OCI-LY3 (cell line): ENCODE measurements at regions not wholly inside any gene's neighbourhood (a gene's known extent, or its start where the extent isn't known, plus 50 kb on each side); places are given as distances from the start of the nearest gene placed in this dataset.

Experiments
- H2AFZ ChIP-seq: fragments of 200-600, 300-600 bp; shearing (Covaris generic); 2 replicates; pipeline ENCODE4 v1.6.0; 2014; ENCODE audit warnings: antibody characterized with exemption, low read depth, low read length
- H3K27ac ChIP-seq: fragments of 200-600, 300-600 bp; sonication (generic); 2 replicates; pipeline ENCODE4 v1.5.1; 2014; ENCODE audit warnings: mild to moderate bottlenecking, low read length, moderate library complexity, mixed read lengths
- H3K27me3 ChIP-seq: fragments of 200-600, 300-600 bp; sonication (generic); 2 replicates; pipeline ENCODE4 v1.6.1; 2014; ENCODE audit warnings: low read depth, low read length, mixed read lengths
- H3K36me3 ChIP-seq: fragments of 200-600, 300-600 bp; sonication (generic); replicated peaks from 2 replicates; pipeline ENCODE3; 2014; ENCODE audit warnings: low read depth, low read length, mixed read lengths
- H3K4me1 ChIP-seq: fragments of 300-600, 200-600 bp; sonication (generic); 2 replicates; pipeline ENCODE4 v1.6.1; 2014; ENCODE audit warnings: low read length, mixed read lengths
- H3K4me2 ChIP-seq: fragments of 200-600, 300-600 bp; sonication (generic); 2 replicates; pipeline ENCODE4 v1.6.1; 2014; ENCODE audit warnings: low read length, mixed read lengths
- H3K4me3 ChIP-seq: fragments of 300-600, 200-600 bp; sonication (generic); 2 replicates; pipeline ENCODE4 v1.5.1; 2014; ENCODE audit warnings: antibody characterized with exemption, mild to moderate bottlenecking, low read length, moderate library complexity
- H3K79me2 ChIP-seq: fragments of 300-600, 200-600 bp; shearing (Covaris generic); 2 replicates; pipeline ENCODE4 v1.6.1; 2014; ENCODE audit warnings: mild to moderate bottlenecking, low read length, mixed read lengths
- H3K9ac ChIP-seq: fragments of 300-600, 200-600 bp; shearing (Covaris generic); 2 replicates; pipeline ENCODE4 v1.6.0; 2014; ENCODE audit warnings: mild to moderate bottlenecking, low read length, moderate library complexity
- H3K9me3 ChIP-seq: fragments of 200-600, 300-600 bp; shearing (Covaris generic); 2 replicates; pipeline ENCODE4 v1.6.1; 2014; ENCODE audit warnings: low read length, mixed read lengths; ENCODE audit not compliant: insufficient read depth
- H4K20me1 ChIP-seq: fragments of 200-600, 300-600 bp; sonication (generic); 2 replicates; pipeline ENCODE4 v1.6.1; 2016; ENCODE audit warnings: low read length, mixed read lengths; ENCODE audit not compliant: insufficient read depth
- CTCF ChIP-seq: fragments of 200-600, 300-600 bp; sonication (generic); IDR thresholded peaks from 2 replicates; pipeline ENCODE4 v1.5.1; 2014; ENCODE audit warnings: antibody characterized with exemption, low read length, low read depth
- EZH2phosphoT487 ChIP-seq: fragments of 200-600 bp; shearing (Covaris generic); IDR thresholded peaks from 2 replicates; pipeline ENCODE4 v1.6.1; 2018; ENCODE audit warnings: antibody characterized with exemption, mixed run types, low read depth

- no peak overlapping the region for H3K4me3 ChIP-seq
- H3K27ac ChIP-seq, result no peak overlapping the region
- H3K4me2 ChIP-seq, result no peak overlapping the region
- H4K20me1 ChIP-seq, result no peaks in the 10 kb centered on the region
- H3K79me2 ChIP-seq, result no peaks in the 10 kb centered on the region
- H3K27me3 ChIP-seq, result no peaks in the 10 kb centered on the region
- no peak overlapping the region for H2AFZ ChIP-seq
- TF ChIP-seq EZH2phosphoT487 (no peak), CTCF (no peak)
- H3K9ac ChIP-seq, result no peak overlapping the region
- H3K9me3 ChIP-seq, result no peaks in the 10 kb centered on the region
- H3K36me3 ChIP-seq, result no peaks in the 10 kb centered on the region
- H3K4me1 ChIP-seq, result peaks cover 6% of the 10 kb centered on the region; the same call in 1 of the 2 replicates
These were observed 859.3 kb downstream of the KCNT2 start for GRCh38 chr1:195748969-195749368.

- Histone ChIP-seq H3K27me3 (no peaks in the 10 kb centered on the region), H3K9me3 (no peaks in the 10 kb centered on the region), H3K4me1 (no peaks in the 10 kb centered on the region), H2AFZ (no peak overlapping the region), H3K79me2 (no peaks in the 10 kb centered on the region), H3K9ac (no peak overlapping the region), H3K4me2 (no peak overlapping the region), H3K36me3 (no peaks in the 10 kb centered on the region), H4K20me1 (no peaks in the 10 kb centered on the region), H3K4me3 (no peak overlapping the region), H3K27ac (no peak overlapping the region)
- TF ChIP-seq EZH2phosphoT487, result no peak
- no peak for TF ChIP-seq CTCF
These were observed 862.8 kb downstream of the KCNT2 start for GRCh38 chr1:195745189-195746010.

GRCh38 chr1:195744256-195744655 is 864.0 kb downstream of the KCNT2 start:
- H3K9ac ChIP-seq, result no peak overlapping the region
- no peak overlapping the region for H3K4me3 ChIP-seq
- TF ChIP-seq EZH2phosphoT487 (no peak), CTCF (no peak)
- no peaks in the 10 kb centered on the region for H3K36me3 ChIP-seq
- H3K9me3 ChIP-seq, result no peaks in the 10 kb centered on the region
- no peaks in the 10 kb centered on the region for H3K27me3 ChIP-seq
- no peak overlapping the region for H3K4me2 ChIP-seq
- no peak overlapping the region for H2AFZ ChIP-seq
- H3K27ac ChIP-seq, result no peak overlapping the region
- H3K79me2 ChIP-seq, result no peaks in the 10 kb centered on the region
- no peaks in the 10 kb centered on the region for H4K20me1 ChIP-seq
- no peaks in the 10 kb centered on the region for H3K4me1 ChIP-seq

GRCh38 chr1:195740862-195741261 is 867.4 kb downstream of the KCNT2 start:
- no peaks in the 10 kb centered on the region for H4K20me1 ChIP-seq
- H3K9me3 ChIP-seq, result no peaks in the 10 kb centered on the region
- no peaks in the 10 kb centered on the region for H3K79me2 ChIP-seq
- H3K36me3 ChIP-seq, result no peaks in the 10 kb centered on the region
- no peak overlapping the region for H3K9ac ChIP-seq
- TF ChIP-seq CTCF (no peak), EZH2phosphoT487 (no peak)
- H3K4me2 ChIP-seq, result no peak overlapping the region
- no peak overlapping the region for H3K4me3 ChIP-seq
- no peak overlapping the region for H3K27ac ChIP-seq
- no peaks in the 10 kb centered on the region for H3K4me1 ChIP-seq
- H3K27me3 ChIP-seq, result no peaks in the 10 kb centered on the region
- H2AFZ ChIP-seq, result no peak overlapping the region
